ENCODE measurements at regions not wholly inside any gene's neighbourhood (a gene's known extent, or its start where the extent isn't known, plus 50 kb on each side); places are given as distances from the start of the nearest gene placed in this dataset.

DNA sequence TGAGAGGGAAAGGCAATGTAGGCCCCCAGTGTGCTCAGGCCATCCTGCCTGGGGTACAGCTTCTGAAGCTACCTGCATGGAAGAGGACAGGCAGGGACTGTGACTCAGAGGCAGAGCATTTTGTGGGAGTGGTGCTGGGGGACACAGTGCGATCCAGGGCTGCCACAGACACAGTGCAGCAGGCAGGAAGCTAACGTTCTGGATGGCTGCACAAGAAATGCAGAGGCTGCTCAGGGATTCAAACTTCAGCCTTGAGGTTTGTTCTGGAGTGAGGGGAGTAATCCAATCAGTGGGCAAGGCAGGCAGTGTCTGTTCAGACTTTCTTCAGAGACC, 648.0 kb upstream of the IGFBP3 start:
- TF ChIP-seq, protein P1, sequence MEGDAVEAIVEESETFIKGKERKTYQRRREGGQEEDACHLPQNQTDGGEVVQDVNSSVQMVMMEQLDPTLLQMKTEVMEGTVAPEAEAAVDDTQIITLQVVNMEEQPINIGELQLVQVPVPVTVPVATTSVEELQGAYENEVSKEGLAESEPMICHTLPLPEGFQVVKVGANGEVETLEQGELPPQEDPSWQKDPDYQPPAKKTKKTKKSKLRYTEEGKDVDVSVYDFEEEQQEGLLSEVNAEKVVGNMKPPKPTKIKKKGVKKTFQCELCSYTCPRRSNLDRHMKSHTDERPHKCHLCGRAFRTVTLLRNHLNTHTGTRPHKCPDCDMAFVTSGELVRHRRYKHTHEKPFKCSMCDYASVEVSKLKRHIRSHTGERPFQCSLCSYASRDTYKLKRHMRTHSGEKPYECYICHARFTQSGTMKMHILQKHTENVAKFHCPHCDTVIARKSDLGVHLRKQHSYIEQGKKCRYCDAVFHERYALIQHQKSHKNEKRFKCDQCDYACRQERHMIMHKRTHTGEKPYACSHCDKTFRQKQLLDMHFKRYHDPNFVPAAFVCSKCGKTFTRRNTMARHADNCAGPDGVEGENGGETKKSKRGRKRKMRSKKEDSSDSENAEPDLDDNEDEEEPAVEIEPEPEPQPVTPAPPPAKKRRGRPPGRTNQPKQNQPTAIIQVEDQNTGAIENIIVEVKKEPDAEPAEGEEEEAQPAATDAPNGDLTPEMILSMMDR (IDR thresholded peaks at IDR 0.05; ENCODE audit: extremely low read depth, missing control alignments): no peak
- DNase-seq (ENCODE audit: low spot score): no peak

DNA sequence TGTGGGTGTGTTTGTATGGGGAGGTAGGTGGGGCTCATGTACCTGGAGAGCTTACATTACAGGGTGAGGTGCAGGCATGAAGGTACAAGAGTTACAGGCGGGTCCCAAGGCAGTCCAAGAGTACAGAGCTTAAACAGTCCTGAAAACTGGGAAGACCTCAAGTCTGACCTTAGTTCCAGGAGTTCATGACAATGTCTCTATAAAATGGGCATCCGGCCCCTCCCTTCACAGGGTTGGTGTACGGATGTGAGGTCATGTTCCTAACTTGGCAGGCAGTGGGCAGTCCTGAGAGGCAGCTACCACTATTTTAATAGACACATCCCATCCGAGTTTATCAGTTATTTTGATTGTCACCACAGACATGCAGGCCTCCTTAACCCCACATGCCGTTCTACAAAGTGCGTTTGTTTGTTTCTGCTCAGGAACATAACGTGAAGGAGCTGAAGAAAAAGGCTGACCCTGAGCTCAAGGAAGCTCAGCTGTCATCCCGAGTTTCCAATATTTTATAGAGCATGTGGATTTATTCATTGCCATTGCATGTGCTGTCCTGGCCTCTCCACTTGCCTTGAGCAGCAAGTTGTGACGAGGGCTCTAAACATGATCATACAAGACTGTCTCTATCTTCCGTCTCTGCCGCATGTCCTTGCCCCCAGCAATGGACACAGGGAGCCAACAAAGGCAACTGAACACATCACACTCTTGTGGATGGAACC, 647.5 kb upstream of the IGFBP3 start:
- TF ChIP-seq, protein P1 (IDR thresholded peaks at IDR 0.05; ENCODE audit: extremely low read depth, missing control alignments): no peak
- DNase-seq (ENCODE audit: low spot score): no peak

DNA sequence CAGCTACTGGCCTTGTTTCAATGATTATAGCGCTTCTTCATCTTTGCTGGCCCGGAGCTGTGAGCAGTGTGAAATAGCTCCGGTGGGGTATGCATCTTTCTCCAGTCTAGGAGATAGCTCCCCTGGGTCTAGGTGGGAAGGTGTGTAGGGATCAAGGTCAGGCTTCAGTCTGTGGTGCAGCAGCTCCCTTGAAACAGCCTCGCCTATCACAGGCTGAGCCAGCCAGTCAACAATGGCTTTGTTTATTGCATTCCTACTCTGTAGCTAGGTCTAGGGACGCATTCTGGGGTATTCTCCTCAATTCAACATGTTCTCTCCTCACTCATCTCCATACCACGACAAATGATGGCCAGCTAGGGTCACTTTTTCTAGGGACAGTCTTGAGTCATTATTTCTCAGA, 646.8 kb upstream of the IGFBP3 start:
- TF ChIP-seq, protein P1 (IDR thresholded peaks at IDR 0.05; ENCODE audit: extremely low read depth, missing control alignments): no peak
- no peak for DNase-seq (ENCODE audit: low spot score)

DNA sequence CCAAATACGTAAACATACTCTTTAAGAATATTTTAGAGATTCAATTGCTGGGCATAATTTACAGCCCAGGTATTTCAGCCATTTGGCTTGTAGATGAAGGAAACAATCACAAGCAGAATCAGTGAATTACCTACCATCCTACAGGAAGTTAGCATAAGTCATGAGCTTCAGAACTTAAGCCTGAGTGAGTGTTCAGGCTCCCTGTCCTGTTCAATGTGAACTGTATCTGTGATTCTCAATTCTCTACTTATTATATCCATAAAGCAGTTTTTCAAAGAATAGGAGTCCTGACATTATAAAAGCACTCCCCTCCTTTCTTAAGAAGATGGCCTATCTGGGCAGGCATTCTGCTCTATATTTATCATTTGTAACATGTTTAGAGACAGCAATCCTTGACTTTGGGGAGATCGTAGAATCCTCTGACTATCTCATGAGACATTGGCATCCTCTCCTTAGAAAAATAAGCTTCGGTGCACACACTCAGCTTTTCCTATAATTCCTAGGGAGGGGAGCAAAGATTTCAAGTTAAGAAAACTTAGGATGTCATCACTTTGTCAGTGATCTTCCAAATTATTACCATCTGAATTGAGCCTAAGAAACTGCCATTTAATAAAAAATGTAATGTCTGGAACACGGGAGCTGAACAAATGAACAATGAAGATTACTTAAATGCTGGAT, 645.2 kb upstream of the IGFBP3 start:
- no peak for DNase-seq (ENCODE audit: low spot score)
- TF ChIP-seq, protein P1 (IDR thresholded peaks at IDR 0.05; ENCODE audit: extremely low read depth, missing control alignments): no peak

DNA sequence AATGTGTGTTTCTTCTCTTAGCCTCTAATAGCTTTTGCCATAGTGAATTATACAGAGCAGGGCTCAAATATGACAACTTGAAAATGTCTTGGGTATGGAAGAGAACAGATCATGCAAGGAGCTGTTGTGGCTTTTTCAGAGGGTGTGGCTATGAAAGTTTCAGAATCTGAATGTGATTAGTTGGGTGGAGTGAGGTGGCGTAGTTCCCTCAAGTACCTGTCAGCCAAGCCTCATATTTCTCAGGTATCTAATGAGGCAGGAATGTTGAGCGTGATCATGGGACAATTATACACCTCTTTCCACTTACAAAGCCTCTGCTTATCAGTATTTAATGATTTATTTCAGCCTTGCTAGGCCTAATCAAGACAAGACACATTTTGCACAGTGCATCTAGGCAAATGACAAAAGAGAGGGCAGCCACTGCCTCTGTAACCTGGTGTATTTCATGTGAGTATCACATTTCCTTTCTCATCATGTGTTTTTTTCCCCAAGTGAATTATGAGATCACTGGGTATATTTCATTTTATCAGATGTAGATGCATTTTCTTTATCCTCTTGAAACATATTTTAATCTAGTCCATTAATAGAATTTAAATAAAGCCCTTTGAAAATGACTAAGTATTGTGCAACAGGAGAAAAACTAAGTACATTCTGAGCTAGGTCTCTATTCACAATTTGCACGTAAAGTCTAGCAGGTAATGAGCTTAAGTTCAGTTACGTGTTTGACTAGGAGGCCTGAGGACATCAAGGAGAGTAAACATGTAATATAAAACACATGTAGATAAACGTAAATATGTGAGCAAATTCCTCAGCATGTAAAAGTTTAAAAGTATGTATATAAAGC, 644.4 kb upstream of the IGFBP3 start:
- DNase-seq (ENCODE audit: low spot score): no peak

DNA sequence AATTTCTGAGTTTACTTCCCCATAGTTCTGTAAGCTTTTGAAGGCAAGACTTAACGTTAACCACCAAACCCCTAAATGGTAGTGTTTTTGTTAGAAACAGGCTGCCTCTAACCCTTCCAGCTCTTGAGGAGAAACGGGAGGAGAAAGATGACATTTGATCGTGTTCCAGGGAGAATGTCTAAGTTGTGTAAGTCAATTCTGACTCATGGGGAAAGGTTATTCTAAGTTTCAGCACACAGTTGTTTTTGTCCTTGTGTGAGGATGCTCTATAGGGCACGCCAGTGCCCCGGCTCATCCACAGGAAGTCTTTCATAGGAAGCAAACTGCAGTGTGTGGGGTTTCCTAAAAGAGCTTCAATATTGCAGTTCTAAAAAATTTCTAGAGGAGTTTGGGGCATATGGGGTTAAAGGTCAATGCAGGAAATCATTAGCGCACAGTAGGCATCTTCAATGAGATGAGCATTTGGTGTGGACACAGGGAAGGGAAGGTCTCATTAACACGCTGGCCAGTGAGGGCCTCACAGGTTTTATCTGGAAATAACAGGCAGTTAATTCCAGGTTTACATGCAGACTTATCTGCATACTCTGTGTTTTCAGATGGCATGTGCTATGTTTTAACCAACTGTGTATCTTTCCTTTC, 638.2 kb upstream of the IGFBP3 start:
- DNase-seq (ENCODE audit: low spot score): no peak
- TF ChIP-seq, protein P1 (IDR thresholded peaks at IDR 0.05; ENCODE audit: extremely low read depth, missing control alignments): no peak

More for the DNA sequence above, 644.4 kb upstream of the IGFBP3 start:
- TF ChIP-seq, protein P1 (IDR thresholded peaks at IDR 0.05; ENCODE audit: extremely low read depth, missing control alignments): no peak
